Forelimb muscle (tissue), 1 donor: ENCODE measurements at regions not wholly inside any gene's neighbourhood (a gene's known extent, or its start where the extent isn't known, plus 50 kb on each side); places are given as distances from the start of the nearest gene placed in this dataset.

Experiments used
- DNase-seq: peaks from one replicate; pipeline ENCODE4 v3.0.0-alpha.2; 2013; ENCODE audit warnings: low read depth

DNA sequence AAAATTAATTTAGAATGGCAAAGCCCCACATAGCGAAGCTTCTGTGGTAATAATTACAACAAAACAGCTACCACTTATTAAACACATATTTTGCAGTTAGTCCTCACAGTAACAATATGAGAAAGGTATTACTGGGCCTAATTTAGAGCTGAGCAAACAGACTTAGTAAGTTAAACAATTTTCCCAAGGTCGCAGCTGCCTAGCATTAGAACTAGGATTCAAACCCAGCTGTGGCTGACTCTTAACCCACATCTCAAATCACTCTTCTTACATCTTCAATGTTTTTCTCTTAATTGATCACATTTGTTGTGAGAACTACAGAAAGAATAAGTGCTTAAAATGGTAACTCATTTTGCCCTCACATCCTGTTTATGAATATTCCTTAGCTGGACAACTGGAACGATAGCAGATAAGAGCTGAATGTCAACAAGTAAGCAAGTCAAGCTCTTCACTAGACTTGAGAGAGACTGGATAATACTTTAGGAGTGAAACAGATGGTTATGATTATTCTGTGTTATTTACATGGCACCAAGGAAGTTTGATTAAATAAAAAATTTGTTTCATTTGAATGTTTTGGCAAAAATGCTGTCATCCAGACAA, 59.4 kb upstream of the TMEM17 start:
- DNase-seq, result no peak

DNA sequence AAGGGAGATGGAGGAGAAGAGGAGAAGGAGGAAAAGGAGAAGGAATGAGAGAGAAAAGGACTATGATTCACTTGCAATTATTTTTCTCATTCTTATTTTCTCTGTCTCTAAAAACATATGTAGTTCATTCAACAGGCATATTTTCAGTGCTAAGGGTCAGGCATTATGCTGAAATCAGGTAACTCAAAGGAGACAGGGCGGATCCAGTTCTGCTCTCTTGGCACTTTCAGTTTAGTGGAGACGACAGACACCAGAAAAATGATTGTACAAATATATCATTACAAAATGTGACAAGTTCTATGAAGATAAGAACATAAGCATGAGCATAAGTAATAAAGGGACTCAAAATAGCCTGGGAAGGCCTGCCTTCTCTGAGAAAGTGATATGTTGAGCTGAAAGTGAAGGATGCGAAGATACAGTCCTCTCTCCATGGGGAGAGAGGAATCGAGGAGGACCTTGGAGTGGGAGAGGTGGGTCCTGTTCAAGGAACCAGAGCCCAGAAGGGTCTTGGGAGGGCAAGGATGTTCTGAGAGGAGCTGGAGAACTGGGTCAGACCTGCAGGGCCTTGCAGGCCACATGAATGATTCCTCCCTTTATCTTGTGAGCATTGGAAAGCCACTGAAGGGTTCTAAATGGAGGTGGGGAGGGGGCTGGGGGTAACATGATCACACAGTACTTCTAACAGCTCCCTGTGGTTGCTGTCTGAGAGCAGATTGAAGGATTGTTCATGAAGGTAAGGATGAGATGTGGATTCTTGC, 58.6 kb upstream of the TMEM17 start:
- no peak for DNase-seq

DNA sequence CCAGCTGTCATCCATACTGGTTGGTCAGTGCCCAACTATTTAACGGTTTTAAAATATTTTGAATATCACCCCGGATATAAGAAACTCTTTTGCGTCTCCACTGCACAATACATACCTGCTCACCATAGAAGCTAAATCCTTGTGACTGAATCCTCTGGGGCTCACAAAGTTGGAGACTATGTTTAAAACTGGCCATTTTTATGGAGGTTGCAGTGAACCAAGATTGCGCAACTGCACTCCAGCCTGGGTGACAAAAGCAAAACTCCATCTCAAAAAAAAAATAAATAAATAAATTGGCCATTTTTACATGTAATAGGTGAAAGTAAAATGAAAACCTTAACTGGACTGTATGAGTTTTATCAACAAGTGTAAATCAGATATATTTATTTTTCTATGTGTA, 55.6 kb upstream of the TMEM17 start:
- no peak for DNase-seq

DNA sequence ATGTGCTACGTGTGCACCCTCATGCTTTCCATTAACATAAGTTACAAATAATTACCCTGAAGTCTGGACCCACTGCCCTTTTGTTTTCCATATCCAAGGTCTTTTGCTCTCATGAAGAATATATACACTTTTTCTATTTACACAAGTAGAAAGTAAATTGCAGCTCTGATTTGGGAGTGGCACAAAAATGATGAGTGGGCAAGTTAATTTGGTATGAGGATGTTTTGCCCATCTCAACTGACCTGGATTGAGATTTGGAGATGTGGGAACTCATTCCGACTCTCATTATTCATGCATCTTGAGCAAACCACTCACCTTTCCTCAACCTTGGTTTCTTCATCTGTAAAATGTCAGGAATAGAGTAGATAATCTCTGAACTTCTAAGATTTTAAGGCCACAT, 53.6 kb upstream of the TMEM17 start:
- DNase-seq, result no peak

DNA sequence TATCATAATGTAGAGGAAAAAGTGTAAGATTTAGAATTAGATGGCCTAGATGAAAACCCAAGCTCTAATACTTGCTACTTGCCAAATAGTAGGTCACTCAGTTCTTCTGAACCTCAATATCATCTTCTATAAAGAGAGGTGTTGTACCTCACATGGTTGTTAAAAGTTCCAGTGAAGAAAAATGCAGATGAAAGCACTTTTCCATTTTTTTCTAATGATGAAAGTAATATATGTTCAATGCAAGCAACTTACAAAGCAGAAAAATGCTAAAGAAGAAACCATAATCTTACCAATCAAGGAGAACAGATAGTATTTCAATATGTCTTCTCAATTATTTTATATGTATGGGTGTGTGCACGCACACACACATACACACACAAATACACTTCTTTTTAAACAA, 52.7 kb upstream of the TMEM17 start:
- DNase-seq, result no peak

DNA sequence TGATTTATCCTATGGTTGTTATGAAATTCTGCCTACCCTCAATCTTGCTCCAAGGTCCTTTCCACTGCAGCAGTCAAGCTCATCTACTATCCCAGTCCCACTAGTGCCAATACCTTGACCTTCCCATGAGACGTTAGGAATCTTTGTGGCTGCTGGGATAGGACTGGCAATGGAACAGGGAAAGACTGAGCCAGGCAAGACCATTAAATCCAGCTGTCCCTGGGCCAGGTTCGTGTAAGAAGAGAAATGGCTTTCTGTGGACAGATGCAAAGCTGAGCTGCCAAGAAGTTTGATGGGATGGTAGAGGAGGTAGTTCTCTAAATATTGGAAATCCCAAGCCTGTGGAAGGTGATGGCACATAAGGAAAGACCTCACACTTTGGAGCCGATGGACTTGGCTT, 50.1 kb upstream of the TMEM17 start:
- DNase-seq, result no peak
